ENCODE measurements at regions not wholly inside any gene's neighbourhood (a gene's known extent, or its start where the extent isn't known, plus 50 kb on each side); places are given as distances from the start of the nearest gene placed in this dataset.

DNA sequence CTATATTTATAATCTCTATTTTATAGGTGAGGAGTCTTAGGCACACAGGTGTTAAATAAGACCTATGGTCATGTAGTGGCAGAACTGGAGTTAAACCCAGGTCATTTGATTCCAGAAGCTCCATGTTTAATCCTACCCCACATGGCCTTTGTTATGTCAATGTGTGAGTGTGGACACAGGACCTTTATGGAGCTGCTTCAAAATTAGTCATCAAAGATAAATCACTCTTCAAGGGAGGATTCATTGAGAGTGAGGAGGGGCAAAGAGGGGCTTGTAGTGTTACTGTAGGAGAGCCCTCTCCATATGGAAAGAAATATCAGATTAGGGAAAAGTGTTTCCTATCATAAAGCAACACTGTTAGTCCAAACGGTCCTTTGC lies 74.6 kb upstream of the ARRDC3 start:
- TF ChIP-seq GATA3 (IDR thresholded peaks at IDR 0.05; ENCODE audit: low read depth, low read length) (no peak), GATA2 (IDR thresholded peaks at IDR 0.05; ENCODE audit: low read depth, low read length) (no peak)
